Immature natural killer cell (primary cell): ENCODE measurements at regions not wholly inside any gene's neighbourhood (a gene's known extent, or its start where the extent isn't known, plus 50 kb on each side); places are given as distances from the start of the nearest gene placed in this dataset.

ENCODE experiments used
- DNase-seq, 3 donors: peaks; one replicate each; pipeline ENCODE4 v3.0.0; 2022; ENCODE audit warnings: mixed read lengths in 1 of 3
- H3K27ac Mint-ChIP-seq, 6 donors: one replicate each; pipeline ENCODE4 v1.8.0; 2020; ENCODE audit warnings: mixed read lengths in 6 of 6, mild to moderate bottlenecking in 5 of 6, inconsistent platforms in 4 of 6, moderate library complexity in 3 of 6
- H3K27me3 Mint-ChIP-seq, 3 donors: one replicate each; pipeline ENCODE4 v1.8.0; 2020 to 2021; ENCODE audit warnings: low read depth in 3 of 3, mild to moderate bottlenecking in 3 of 3, mixed read lengths in 3 of 3, moderate library complexity in 3 of 3, inconsistent platforms in 1 of 3
- H3K36me3 Mint-ChIP-seq, 3 donors: one replicate each; pipeline ENCODE4 v1.8.0; 2020; ENCODE audit warnings: mixed read lengths in 3 of 3, inconsistent platforms in 2 of 3, mild to moderate bottlenecking in 2 of 3
- H3K4me1 Mint-ChIP-seq, 2 donors: one replicate each; pipeline ENCODE4 v1.8.0; 2020; ENCODE audit warnings: inconsistent platforms in 2 of 2, mild to moderate bottlenecking in 2 of 2, mixed read lengths in 2 of 2, moderate library complexity in 1 of 2
- H3K4me3 Mint-ChIP-seq, 5 donors: one replicate each; pipeline ENCODE4 v1.8.0; 2020; ENCODE audit warnings: mild to moderate bottlenecking in 5 of 5, mixed read lengths in 5 of 5, inconsistent platforms in 3 of 5, moderate library complexity in 3 of 5
- H3K9me3 Mint-ChIP-seq, 6 donors: one replicate each; pipeline ENCODE4 v1.8.0; 2020; ENCODE audit warnings: mild to moderate bottlenecking in 6 of 6, mixed read lengths in 6 of 6, inconsistent platforms in 4 of 6, moderate library complexity in 3 of 6

- H3K27me3 Mint-ChIP-seq = peaks cover 0 to 1% (median 0%) of the 10 kb centered on the region in 3 donors
- no peaks in the 10 kb centered on the region for H3K36me3 Mint-ChIP-seq
- no peak overlapping the region for H3K27ac Mint-ChIP-seq
- peaks cover 10 to 45% (median 16%) of the 10 kb centered on the region in 6 donors for H3K9me3 Mint-ChIP-seq
- no peak overlapping the region for H3K4me3 Mint-ChIP-seq
- no peaks in the 10 kb centered on the region for H3K4me1 Mint-ChIP-seq
- DNase-seq = no peak
Observed at GRCh38 chr13:64347664-64348063, 2882.5 kb downstream of the PCDH9 start.

DNA sequence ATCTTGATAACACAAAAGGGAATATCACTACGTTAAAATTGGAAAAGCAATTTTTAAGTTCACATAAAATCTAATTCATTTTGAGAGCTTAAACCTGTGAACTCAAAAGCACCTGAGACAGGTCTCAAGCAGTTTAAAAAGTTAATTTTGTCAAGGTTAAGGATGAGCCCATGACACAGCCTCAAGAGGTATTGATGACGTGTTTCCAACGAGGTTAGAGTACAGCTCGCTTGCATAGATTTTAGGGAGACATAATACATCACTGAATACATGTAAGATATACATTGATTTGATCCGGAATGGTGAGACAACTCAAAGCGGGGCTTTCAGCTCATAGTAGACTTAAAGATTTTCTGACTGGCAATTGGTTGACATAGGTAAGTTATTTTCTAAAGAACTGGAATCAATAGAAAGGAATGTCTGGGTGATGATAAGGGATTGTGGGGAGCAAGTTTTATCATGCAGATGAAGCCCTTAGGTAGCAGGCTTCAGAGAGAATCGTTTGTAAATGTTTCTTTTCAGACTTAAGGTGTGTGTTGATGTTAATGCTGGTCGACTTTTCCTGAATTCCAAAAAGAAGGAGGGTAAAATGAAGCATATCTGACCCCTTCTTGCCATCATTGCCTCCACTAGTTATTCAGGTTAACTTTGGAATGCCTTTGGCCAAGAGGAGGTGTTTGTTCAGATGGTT is 2890.6 kb downstream of the PCDH9 start:
- Mint-ChIP-seq H3K4me1 (no peaks in the 10 kb centered on the region), H3K9me3 (peaks cover 0 to 16% (median 9%) of the 10 kb centered on the region in 6 donors), H3K4me3 (no peak overlapping the region), H3K27ac (no peak overlapping the region), H3K27me3 (peaks cover 0 to 1% (median 0%) of the 10 kb centered on the region in 3 donors), H3K36me3 (peaks cover 0 to 3% (median 0%) of the 10 kb centered on the region in 3 donors)
- DNase-seq = no peak

DNA sequence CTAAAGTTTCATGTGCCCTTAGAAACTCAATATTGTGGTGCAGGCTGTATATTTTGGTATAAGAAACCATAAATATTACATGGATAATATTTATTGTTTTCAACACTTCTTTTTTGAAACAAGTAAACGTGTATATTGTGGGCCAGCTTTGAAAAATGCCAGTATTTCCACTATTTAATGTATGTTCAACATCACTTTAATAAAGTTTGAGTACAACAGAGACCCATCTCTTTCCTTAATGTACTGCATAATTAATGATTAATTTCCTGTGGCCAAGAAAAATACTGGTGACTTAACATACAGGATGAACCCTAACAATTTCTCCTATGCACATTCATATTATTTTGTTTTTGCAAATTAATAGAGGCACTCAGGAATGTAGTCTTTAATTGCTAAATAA is 2891.5 kb downstream of the PCDH9 start:
- H3K27ac Mint-ChIP-seq = no peak overlapping the region
- H3K4me3 Mint-ChIP-seq = no peak overlapping the region
- H3K27me3 Mint-ChIP-seq = peaks cover 0 to 1% (median 0%) of the 10 kb centered on the region in 3 donors
- no peak for DNase-seq
- H3K9me3 Mint-ChIP-seq = peaks cover 1 to 21% (median 12%) of the 10 kb centered on the region in 6 donors
- no peaks in the 10 kb centered on the region for H3K4me1 Mint-ChIP-seq
- H3K36me3 Mint-ChIP-seq = peaks cover 0 to 3% (median 0%) of the 10 kb centered on the region in 3 donors

DNA sequence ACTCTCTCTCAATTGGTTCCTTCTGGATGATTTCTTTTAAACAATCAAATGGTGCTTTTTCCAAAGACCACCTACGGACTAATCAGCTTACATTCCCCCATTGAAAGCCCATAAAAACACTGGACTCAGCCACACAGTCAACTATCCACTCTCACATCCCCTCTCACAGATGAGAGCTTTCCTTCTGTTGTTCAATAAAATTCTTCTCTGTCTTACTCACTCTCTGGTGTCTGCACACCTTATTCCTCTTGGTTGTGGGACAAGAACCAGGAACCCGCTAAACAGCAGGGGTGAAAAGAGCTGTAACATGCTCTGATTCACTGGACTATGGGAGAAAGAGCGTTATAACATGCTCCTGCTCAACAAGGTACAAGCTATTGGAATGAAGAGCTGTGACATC is 2896.2 kb downstream of the PCDH9 start:
- DNase-seq = no peak
- Mint-ChIP-seq H3K27ac (no peak overlapping the region), H3K9me3 (peaks cover 3 to 32% (median 14%) of the 10 kb centered on the region in 6 donors), H3K4me3 (no peak overlapping the region), H3K4me1 (no peaks in the 10 kb centered on the region), H3K36me3 (no peaks in the 10 kb centered on the region), H3K27me3 (no peaks in the 10 kb centered on the region)

GRCh38 chr13:64332048-64332447 is 2898.1 kb downstream of the PCDH9 start:
- H3K9me3 Mint-ChIP-seq = peaks cover 3 to 34% (median 13%) of the 10 kb centered on the region in 6 donors
- no peaks in the 10 kb centered on the region for H3K27me3 Mint-ChIP-seq
- H3K27ac Mint-ChIP-seq = no peak overlapping the region
- no peak for DNase-seq
- no peak overlapping the region for H3K4me3 Mint-ChIP-seq
- no peaks in the 10 kb centered on the region for H3K4me1 Mint-ChIP-seq
- no peaks in the 10 kb centered on the region for H3K36me3 Mint-ChIP-seq

GRCh38 chr13:64327505-64328194 is 2902.5 kb downstream of the PCDH9 start:
- Mint-ChIP-seq H3K27ac (no peak overlapping the region), H3K36me3 (no peaks in the 10 kb centered on the region), H3K4me1 (no peaks in the 10 kb centered on the region), H3K4me3 (no peak overlapping the region), H3K27me3 (peaks cover 0 to 1% (median 0%) of the 10 kb centered on the region in 3 donors), H3K9me3 (peaks cover 0 to 30% (median 16%) of the 10 kb centered on the region in 6 donors)
- no peak for DNase-seq

GRCh38 chr13:64314331-64314730 is 2898.7 kb upstream of the PCDH20 start:
- peaks cover 4 to 35% (median 11%) of the 10 kb centered on the region in 6 donors for H3K9me3 Mint-ChIP-seq
- H3K36me3 Mint-ChIP-seq = peaks cover 0 to 3% (median 0%) of the 10 kb centered on the region in 3 donors
- H3K4me3 Mint-ChIP-seq = no peak overlapping the region
- no peak overlapping the region for H3K27ac Mint-ChIP-seq
- no peaks in the 10 kb centered on the region for H3K27me3 Mint-ChIP-seq
- H3K4me1 Mint-ChIP-seq = no peaks in the 10 kb centered on the region
- DNase-seq = no peak

DNA sequence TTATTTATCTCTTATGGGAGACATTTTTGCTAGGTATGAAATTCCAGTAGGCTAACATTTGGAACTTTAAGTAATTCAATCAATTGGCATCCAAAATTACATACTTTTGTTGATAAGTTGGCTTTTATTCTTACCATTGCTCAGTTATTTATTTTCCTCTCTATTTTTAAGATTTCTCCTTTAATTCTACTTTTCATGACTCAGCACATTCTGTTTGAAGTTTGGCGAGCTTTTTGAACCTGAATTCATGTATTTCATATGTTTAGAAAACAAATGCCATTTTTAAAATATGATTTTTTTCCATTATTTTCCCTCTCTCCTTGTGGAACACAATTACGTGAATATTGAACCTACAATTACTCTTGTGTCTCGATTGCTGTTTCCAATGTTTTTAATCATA is 2896.3 kb upstream of the PCDH20 start:
- Mint-ChIP-seq H3K36me3 (peaks cover 0 to 3% (median 0%) of the 10 kb centered on the region in 3 donors), H3K27me3 (peaks cover 0 to 3% (median 0%) of the 10 kb centered on the region in 3 donors), H3K27ac (no peak overlapping the region), H3K4me3 (no peak overlapping the region), H3K4me1 (no peaks in the 10 kb centered on the region), H3K9me3 (peaks cover 0 to 45% (median 13%) of the 10 kb centered on the region in 6 donors)
- no peak for DNase-seq

- Mint-ChIP-seq H3K4me3 (no peak overlapping the region), H3K27me3 (peaks cover 0 to 3% (median 0%) of the 10 kb centered on the region in 3 donors), H3K9me3 (peaks cover 0 to 37% (median 11%) of the 10 kb centered on the region in 6 donors), H3K36me3 (peaks cover 0 to 3% (median 0%) of the 10 kb centered on the region in 3 donors), H3K27ac (no peak overlapping the region), H3K4me1 (no peaks in the 10 kb centered on the region)
- DNase-seq = no peak
Observed at GRCh38 chr13:64311112-64311511, 2895.5 kb upstream of the PCDH20 start.

DNA sequence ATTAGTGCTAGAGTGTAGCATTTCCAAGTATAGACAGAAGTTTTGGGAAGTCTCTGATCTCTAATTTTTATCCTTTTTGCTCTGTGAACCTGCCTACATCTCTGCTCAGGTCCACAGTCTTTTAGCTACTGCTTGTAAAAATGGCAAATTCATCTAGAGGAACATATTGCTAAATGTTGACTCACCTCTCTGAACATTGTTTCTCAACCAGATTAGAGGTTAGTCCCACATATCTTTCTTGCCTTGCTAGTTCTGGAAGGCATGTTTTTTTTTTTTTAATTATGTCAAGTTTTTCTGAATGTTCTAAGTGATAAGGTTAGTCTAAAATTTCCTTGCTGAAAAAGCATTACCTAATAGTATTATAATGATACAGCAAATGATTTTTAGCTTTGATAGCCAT is 2889.6 kb upstream of the PCDH20 start:
- Mint-ChIP-seq H3K4me1 (no peaks in the 10 kb centered on the region), H3K4me3 (no peak overlapping the region), H3K27me3 (peaks cover 0 to 5% (median 0%) of the 10 kb centered on the region in 3 donors), H3K36me3 (no peaks in the 10 kb centered on the region), H3K9me3 (peaks cover 4 to 28% (median 15%) of the 10 kb centered on the region in 6 donors), H3K27ac (no peak overlapping the region)
- no peak for DNase-seq

GRCh38 chr13:64300239-64300638 is 2884.6 kb upstream of the PCDH20 start:
- Mint-ChIP-seq H3K36me3 (no peaks in the 10 kb centered on the region), H3K4me1 (no peaks in the 10 kb centered on the region), H3K9me3 (peaks cover 6 to 41% (median 21%) of the 10 kb centered on the region in 6 donors), H3K27ac (no peak overlapping the region), H3K4me3 (no peak overlapping the region), H3K27me3 (peaks cover 0 to 4% (median 2%) of the 10 kb centered on the region in 3 donors)
- no peak for DNase-seq

DNA sequence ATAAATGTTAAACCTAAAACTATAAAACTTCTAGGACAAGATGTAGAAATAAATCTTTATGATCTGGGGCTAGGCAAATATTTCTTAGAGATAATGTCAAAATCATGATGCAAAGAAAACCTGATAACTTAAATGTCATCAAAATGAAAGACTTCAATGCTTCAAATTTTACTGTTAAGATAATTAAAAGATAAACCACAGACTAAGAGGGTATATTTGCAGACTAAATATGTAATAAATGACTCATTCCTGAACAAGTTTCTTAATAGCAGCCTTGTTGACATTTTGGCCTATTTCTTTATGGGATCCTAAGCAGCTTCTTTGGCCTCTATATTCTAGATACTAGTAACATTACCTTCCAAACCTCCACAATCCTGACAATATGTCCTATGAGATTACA is 2878.3 kb upstream of the PCDH20 start:
- Mint-ChIP-seq H3K27me3 (no peaks in the 10 kb centered on the region), H3K9me3 (peaks cover 5 to 57% (median 25%) of the 10 kb centered on the region in 6 donors), H3K4me3 (no peak overlapping the region), H3K27ac (no peak overlapping the region), H3K4me1 (no peaks in the 10 kb centered on the region), H3K36me3 (peaks cover 0 to 7% (median 0%) of the 10 kb centered on the region in 3 donors)
- DNase-seq = no peak

- Mint-ChIP-seq H3K4me3 (no peak overlapping the region), H3K9me3 (peaks cover 4 to 63% (median 29%) of the 10 kb centered on the region in 6 donors), H3K36me3 (peaks cover 0 to 4% (median 0%) of the 10 kb centered on the region in 3 donors), H3K27ac (no peak overlapping the region), H3K27me3 (peaks cover 0 to 2% (median 0%) of the 10 kb centered on the region in 3 donors), H3K4me1 (no peaks in the 10 kb centered on the region)
- no peak for DNase-seq
Observed at GRCh38 chr13:64289702-64290101, 2874.1 kb upstream of the PCDH20 start.

- H3K4me3 Mint-ChIP-seq = no peak overlapping the region
- H3K27ac Mint-ChIP-seq = no peak overlapping the region
- DNase-seq = no peak
- H3K27me3 Mint-ChIP-seq = peaks cover 0 to 5% (median 0%) of the 10 kb centered on the region in 3 donors
- H3K9me3 Mint-ChIP-seq = peaks cover 6 to 55% (median 20%) of the 10 kb centered on the region in 6 donors
- H3K4me1 Mint-ChIP-seq = no peaks in the 10 kb centered on the region
- no peaks in the 10 kb centered on the region for H3K36me3 Mint-ChIP-seq
Observed at GRCh38 chr13:64283926-64284325, 2868.3 kb upstream of the PCDH20 start.
